ENCODE measurements at regions not wholly inside any gene's neighbourhood (a gene's known extent, or its start where the extent isn't known, plus 50 kb on each side); places are given as distances from the start of the nearest gene placed in this dataset.

- no peak for TF ChIP-seq EZH2 (IDR thresholded peaks at IDR 0.05; ENCODE audit: borderline replicate concordance, insufficient read depth, low read depth, low read length, poor library complexity, severe bottlenecking)
- TF ChIP-seq, protein P1, sequence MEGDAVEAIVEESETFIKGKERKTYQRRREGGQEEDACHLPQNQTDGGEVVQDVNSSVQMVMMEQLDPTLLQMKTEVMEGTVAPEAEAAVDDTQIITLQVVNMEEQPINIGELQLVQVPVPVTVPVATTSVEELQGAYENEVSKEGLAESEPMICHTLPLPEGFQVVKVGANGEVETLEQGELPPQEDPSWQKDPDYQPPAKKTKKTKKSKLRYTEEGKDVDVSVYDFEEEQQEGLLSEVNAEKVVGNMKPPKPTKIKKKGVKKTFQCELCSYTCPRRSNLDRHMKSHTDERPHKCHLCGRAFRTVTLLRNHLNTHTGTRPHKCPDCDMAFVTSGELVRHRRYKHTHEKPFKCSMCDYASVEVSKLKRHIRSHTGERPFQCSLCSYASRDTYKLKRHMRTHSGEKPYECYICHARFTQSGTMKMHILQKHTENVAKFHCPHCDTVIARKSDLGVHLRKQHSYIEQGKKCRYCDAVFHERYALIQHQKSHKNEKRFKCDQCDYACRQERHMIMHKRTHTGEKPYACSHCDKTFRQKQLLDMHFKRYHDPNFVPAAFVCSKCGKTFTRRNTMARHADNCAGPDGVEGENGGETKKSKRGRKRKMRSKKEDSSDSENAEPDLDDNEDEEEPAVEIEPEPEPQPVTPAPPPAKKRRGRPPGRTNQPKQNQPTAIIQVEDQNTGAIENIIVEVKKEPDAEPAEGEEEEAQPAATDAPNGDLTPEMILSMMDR (IDR thresholded peaks at IDR 0.05) = no peak
Observed at GRCh38 chr14:106493962-106494823, 967.8 kb downstream of the TMEM121 start.
